ENCODE measurements at regions not wholly inside any gene's neighbourhood (a gene's known extent, or its start where the extent isn't known, plus 50 kb on each side); places are given as distances from the start of the nearest gene placed in this dataset.
"Not testable (repeated sequence)": the region's sequence is repeated elsewhere in the genome, so short reads cannot be mapped to it uniquely, and the experiment has no call there.

DNA sequence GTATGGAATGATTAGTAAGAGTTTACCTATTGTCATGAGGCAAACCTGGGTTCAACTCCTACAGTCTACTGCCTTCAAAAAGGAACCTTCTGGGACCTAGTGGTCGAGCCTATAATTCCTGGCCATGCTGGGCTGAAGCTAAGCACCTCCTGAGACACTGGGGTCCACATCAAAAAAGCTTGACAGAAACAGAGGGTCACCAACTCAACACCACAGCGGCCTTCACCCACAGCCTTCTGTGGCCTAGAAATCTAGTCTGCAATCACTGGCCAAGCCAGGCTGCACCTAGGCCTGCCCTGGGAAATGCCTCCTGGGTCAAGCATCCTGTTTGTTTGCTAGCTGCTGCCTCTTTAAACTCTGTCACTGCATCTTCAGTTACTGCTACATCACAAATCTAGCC, 153.9 kb upstream of the C11orf58 start:
- Histone ChIP-seq H2AFZ (ENCODE audit: low read depth, low read length) (no peak overlapping the region), H3K9ac (ENCODE audit: low read length) (no peak overlapping the region), H4K20me1 (ENCODE audit: insufficient read depth, low read length) (no peaks in the 10 kb centered on the region), H3K36me3 (replicated peaks; ENCODE audit: low read depth, low read length) (no peaks in the 10 kb centered on the region), H3K27me3 (ENCODE audit: low read depth, low read length) (no peaks in the 10 kb centered on the region), H3K4me1 (ENCODE audit: low read length) (no peaks in the 10 kb centered on the region), H3K4me3 (ENCODE audit: low read length) (no peak overlapping the region), H3K4me2 (ENCODE audit: low read length) (no peak overlapping the region), H3K27ac (ENCODE audit: low read length) (no peak overlapping the region), H3K9me3 (ENCODE audit: insufficient read depth, low read length) (no peaks in the 10 kb centered on the region), H3K79me2 (ENCODE audit: low read length) (no peaks in the 10 kb centered on the region)
- TF ChIP-seq EZH2phosphoT487 (IDR thresholded peaks at IDR 0.05; ENCODE audit: low read depth): no peak
- TF ChIP-seq CTCF (IDR thresholded peaks at IDR 0.05; ENCODE audit: low read depth, low read length): no peak

DNA sequence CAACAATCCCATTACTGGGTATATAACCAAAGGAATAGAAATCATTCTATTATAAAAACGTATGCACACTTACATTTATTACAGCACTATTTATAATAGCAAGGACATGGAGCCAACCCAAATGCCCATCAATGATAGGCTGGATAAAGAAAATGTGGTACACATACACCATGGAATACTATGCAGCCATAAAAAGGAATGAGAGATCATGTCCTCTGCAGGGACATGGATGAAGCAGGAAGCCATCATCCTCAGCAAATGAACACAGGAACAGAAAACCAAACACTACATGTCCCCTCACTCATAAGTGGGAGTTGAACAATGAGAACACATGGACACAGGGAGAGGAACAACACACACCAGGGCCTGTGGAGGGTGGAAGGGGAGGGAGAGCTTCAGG, 157.4 kb upstream of the C11orf58 start:
- not testable (repeated sequence) for H3K79me2 ChIP-seq (ENCODE audit: low read length); H3K4me2 ChIP-seq (ENCODE audit: low read length); H3K9me3 ChIP-seq (ENCODE audit: insufficient read depth, low read length); H3K27ac ChIP-seq (ENCODE audit: low read length); H3K4me3 ChIP-seq (ENCODE audit: low read length); H3K4me1 ChIP-seq (ENCODE audit: low read length); H3K27me3 ChIP-seq (ENCODE audit: low read depth, low read length); H3K9ac ChIP-seq (ENCODE audit: low read length); H3K36me3 ChIP-seq (replicated peaks; ENCODE audit: low read depth, low read length); H2AFZ ChIP-seq (ENCODE audit: low read depth, low read length); H4K20me1 ChIP-seq (ENCODE audit: insufficient read depth, low read length)

DNA sequence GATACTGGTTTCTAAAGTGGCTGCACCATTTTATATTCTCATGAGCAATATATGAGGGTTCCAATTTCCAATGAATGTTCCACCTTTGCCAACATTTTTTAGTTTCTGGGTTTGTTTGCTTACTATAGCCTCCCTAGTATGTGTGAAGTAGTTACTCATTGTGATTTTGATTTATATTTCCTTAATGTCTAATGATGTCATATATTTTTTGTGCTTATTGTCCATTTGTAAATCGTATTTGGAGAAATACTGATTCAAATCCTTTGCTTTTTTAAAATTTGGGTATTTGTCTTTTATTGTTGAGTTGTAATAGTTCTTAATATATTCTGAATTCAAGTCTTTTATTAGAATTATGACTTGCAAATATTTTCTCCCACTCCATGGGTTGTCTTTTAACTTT, 161.0 kb upstream of the C11orf58 start:
- Histone ChIP-seq H2AFZ (ENCODE audit: low read depth, low read length) (no peak overlapping the region), H3K4me1 (ENCODE audit: low read length) (no peaks in the 10 kb centered on the region), H3K4me3 (ENCODE audit: low read length) (no peak overlapping the region), H3K27me3 (ENCODE audit: low read depth, low read length) (no peaks in the 10 kb centered on the region), H3K9ac (ENCODE audit: low read length) (no peak overlapping the region), H3K79me2 (ENCODE audit: low read length) (no peaks in the 10 kb centered on the region), H3K27ac (ENCODE audit: low read length) (no peak overlapping the region), H4K20me1 (ENCODE audit: insufficient read depth, low read length) (no peaks in the 10 kb centered on the region), H3K9me3 (ENCODE audit: insufficient read depth, low read length) (no peaks in the 10 kb centered on the region), H3K36me3 (replicated peaks; ENCODE audit: low read depth, low read length) (no peaks in the 10 kb centered on the region), H3K4me2 (ENCODE audit: low read length) (no peak overlapping the region)
- TF ChIP-seq CTCF (IDR thresholded peaks at IDR 0.05; ENCODE audit: low read depth, low read length) (no peak), EZH2phosphoT487 (IDR thresholded peaks at IDR 0.05; ENCODE audit: low read depth) (no peak)

DNA sequence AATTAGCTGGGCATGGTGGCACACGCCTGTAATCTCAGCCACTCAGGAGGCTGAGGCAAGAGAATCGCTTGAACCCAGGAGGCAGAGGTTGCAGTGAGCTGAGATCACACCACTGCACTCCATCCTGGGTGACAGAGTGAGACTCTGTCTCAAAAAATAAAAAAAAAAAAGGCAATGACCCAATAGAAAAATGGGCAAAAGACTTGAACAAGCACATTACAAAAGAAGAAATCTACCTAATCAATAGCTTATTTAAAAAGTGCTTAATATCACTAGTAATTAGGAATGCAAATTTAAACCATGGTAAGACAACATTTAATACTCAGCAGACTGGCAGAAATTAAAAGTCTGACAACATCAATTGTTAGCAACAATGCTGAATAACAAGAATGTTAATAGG, 163.6 kb upstream of the C11orf58 start:
- not testable (repeated sequence) for H3K4me3 ChIP-seq (ENCODE audit: low read length); H3K27ac ChIP-seq (ENCODE audit: low read length); H3K9ac ChIP-seq (ENCODE audit: low read length); H4K20me1 ChIP-seq (ENCODE audit: insufficient read depth, low read length); H3K4me1 ChIP-seq (ENCODE audit: low read length); H3K4me2 ChIP-seq (ENCODE audit: low read length); H3K36me3 ChIP-seq (replicated peaks; ENCODE audit: low read depth, low read length); H3K9me3 ChIP-seq (ENCODE audit: insufficient read depth, low read length); H3K27me3 ChIP-seq (ENCODE audit: low read depth, low read length); H2AFZ ChIP-seq (ENCODE audit: low read depth, low read length); H3K79me2 ChIP-seq (ENCODE audit: low read length)

DNA sequence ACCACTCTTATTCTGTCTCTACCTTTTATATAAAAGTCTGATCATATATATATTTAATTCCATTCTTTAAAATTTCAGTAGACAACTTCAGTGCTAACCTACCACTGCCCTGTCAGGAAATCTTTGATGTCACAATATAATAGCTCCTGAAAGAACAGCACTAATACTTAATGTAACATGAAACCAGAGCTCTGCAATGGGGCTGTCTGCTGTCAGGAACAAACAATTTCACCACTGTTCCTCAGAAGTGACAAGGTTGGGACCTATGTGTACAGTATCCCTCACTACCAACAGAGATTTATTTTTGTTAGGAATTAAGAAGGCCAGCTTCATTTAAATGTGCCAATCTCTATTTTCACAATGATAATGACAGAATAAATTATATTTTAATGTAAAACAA, 165.5 kb upstream of the C11orf58 start:
- no peaks in the 10 kb centered on the region for H4K20me1 ChIP-seq (ENCODE audit: insufficient read depth, low read length)
- no peak overlapping the region for H3K9ac ChIP-seq (ENCODE audit: low read length)
- no peaks in the 10 kb centered on the region for H3K9me3 ChIP-seq (ENCODE audit: insufficient read depth, low read length)
- H3K79me2 ChIP-seq (ENCODE audit: low read length): no peaks in the 10 kb centered on the region
- no peak overlapping the region for H3K4me2 ChIP-seq (ENCODE audit: low read length)
- no peaks in the 10 kb centered on the region for H3K4me1 ChIP-seq (ENCODE audit: low read length)
- no peak overlapping the region for H2AFZ ChIP-seq (ENCODE audit: low read depth, low read length)
- H3K27me3 ChIP-seq (ENCODE audit: low read depth, low read length): no peaks in the 10 kb centered on the region
- no peak for TF ChIP-seq CTCF (IDR thresholded peaks at IDR 0.05; ENCODE audit: low read depth, low read length)
- TF ChIP-seq EZH2phosphoT487 (IDR thresholded peaks at IDR 0.05; ENCODE audit: low read depth): no peak
- no peak overlapping the region for H3K27ac ChIP-seq (ENCODE audit: low read length)
- H3K4me3 ChIP-seq (ENCODE audit: low read length): no peak overlapping the region
- no peaks in the 10 kb centered on the region for H3K36me3 ChIP-seq (replicated peaks; ENCODE audit: low read depth, low read length)
